ENCODE measurements at regions not wholly inside any gene's neighbourhood (a gene's known extent, or its start where the extent isn't known, plus 50 kb on each side); places are given as distances from the start of the nearest gene placed in this dataset.

DNA sequence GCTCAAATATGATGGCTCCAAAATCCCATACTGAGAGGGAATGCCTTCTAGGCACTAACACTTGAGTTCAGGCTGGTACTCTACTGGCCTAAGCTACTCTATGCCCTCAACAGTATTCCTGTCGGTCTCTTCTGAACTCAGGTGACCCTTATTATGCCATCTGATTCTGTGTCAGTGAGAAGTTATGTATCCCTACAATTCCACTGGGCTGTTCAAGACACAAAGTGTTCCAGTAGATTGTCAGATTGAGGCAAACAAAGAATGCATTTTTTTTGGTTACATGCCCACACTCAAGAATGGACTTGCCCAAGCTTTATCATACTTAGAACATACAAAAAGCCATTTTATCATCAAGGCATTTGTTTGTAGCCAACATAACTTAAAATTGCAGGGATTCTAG lies 553.8 kb upstream of the PRMT6 start:
- H3K9me3 ChIP-seq: no peaks in the 10 kb centered on the region
- no peak for ATAC-seq

DNA sequence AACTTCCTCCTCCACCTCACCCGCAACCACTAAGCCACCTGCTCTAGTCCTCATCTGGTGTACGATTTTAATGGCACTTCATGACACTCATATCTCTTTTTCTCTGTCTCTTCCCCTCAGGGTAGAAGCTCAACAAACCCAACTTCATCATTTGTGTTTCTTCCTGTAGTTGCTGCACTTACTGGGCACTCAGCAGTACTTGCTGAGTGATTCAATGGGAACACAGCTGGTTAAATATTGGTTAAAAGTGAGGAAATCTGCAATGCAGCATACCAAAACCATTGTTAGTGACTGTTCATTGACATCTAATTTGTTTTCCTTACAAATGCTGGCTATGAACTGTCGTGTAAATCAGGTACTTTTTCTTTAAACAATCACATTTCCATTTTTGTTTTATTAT lies 541.1 kb upstream of the PRMT6 start:
- Histone ChIP-seq H3K9me3 (no peaks in the 10 kb centered on the region), H3K27ac (no peak overlapping the region), H3K36me3 (no peaks in the 10 kb centered on the region), H3K4me3 (no peak overlapping the region), H3K27me3 (no peaks in the 10 kb centered on the region), H3K4me1 (no peaks in the 10 kb centered on the region)
- TF ChIP-seq, protein P1, sequence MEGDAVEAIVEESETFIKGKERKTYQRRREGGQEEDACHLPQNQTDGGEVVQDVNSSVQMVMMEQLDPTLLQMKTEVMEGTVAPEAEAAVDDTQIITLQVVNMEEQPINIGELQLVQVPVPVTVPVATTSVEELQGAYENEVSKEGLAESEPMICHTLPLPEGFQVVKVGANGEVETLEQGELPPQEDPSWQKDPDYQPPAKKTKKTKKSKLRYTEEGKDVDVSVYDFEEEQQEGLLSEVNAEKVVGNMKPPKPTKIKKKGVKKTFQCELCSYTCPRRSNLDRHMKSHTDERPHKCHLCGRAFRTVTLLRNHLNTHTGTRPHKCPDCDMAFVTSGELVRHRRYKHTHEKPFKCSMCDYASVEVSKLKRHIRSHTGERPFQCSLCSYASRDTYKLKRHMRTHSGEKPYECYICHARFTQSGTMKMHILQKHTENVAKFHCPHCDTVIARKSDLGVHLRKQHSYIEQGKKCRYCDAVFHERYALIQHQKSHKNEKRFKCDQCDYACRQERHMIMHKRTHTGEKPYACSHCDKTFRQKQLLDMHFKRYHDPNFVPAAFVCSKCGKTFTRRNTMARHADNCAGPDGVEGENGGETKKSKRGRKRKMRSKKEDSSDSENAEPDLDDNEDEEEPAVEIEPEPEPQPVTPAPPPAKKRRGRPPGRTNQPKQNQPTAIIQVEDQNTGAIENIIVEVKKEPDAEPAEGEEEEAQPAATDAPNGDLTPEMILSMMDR (IDR thresholded peaks at IDR 0.05): no peak
- no peak for ATAC-seq
- no peak for DNase-seq
- intact Hi-C loops (cut with DNase I): no loop called here

More for the DNA sequence above, 553.8 kb upstream of the PRMT6 start:
- no peaks in the 10 kb centered on the region for H3K27me3 ChIP-seq
- no peaks in the 10 kb centered on the region for H3K36me3 ChIP-seq
- intact Hi-C loops (cut with DNase I): no loop called here
- no peak for DNase-seq
- no peaks in the 10 kb centered on the region for H3K4me1 ChIP-seq
- TF ChIP-seq, protein P1 (IDR thresholded peaks at IDR 0.05): no peak
- H3K27ac ChIP-seq: no peak overlapping the region
- H3K4me3 ChIP-seq: no peak overlapping the region

GRCh38 chr1:106517224-106517623 lies 539.2 kb upstream of the PRMT6 start:
- Histone ChIP-seq H3K9me3 (no peaks in the 10 kb centered on the region), H3K27me3 (no peaks in the 10 kb centered on the region), H3K36me3 (no peaks in the 10 kb centered on the region), H3K27ac (no peak overlapping the region), H3K4me1 (no peaks in the 10 kb centered on the region), H3K4me3 (no peak overlapping the region)
- intact Hi-C loops (cut with DNase I): no loop called here
- TF ChIP-seq, protein P1 (IDR thresholded peaks at IDR 0.05): no peak
- ATAC-seq: no peak
- DNase-seq: no peak

DNA sequence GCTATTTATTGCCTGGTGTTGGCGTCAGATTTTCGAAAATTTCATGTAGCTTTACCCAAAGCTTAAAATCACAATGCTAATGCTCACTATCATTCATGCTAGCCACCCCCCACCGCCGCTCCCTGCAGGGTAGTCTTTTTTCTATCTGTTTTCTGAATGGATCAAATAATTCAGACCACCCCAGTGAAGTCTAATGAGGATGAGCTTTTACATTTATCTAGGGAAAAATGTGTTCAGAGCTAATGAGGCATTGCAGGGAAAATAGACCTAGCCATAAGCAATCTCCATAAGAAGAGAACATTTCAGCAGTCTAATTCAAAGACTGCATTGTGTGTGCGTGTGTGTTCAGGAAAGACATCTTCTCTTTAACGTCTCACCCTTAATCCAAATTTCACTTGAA lies 533.0 kb upstream of the PRMT6 start:
- H3K27me3 ChIP-seq: no peaks in the 10 kb centered on the region
- H3K4me1 ChIP-seq: no peaks in the 10 kb centered on the region
- DNase-seq (no peak), ATAC-seq (no peak)
- no peaks in the 10 kb centered on the region for H3K36me3 ChIP-seq
- H3K4me3 ChIP-seq: no peak overlapping the region
- no peaks in the 10 kb centered on the region for H3K9me3 ChIP-seq
- intact Hi-C loops (cut with DNase I): no loop called here
- H3K27ac ChIP-seq: no peak overlapping the region
- TF ChIP-seq, protein P1 (IDR thresholded peaks at IDR 0.05): no peak

- intact Hi-C loops (cut with DNase I): no loop called here
- no peak overlapping the region for H3K4me3 ChIP-seq
- no peaks in the 10 kb centered on the region for H3K36me3 ChIP-seq
- DNase-seq (no peak), ATAC-seq (no peak)
- H3K9me3 ChIP-seq: no peaks in the 10 kb centered on the region
- TF ChIP-seq, protein P1 (IDR thresholded peaks at IDR 0.05): no peak
- H3K27ac ChIP-seq: no peak overlapping the region
- H3K4me1 ChIP-seq: no peaks in the 10 kb centered on the region
- H3K27me3 ChIP-seq: no peaks in the 10 kb centered on the region
These were observed 531.8 kb upstream of the PRMT6 start for GRCh38 chr1:106524631-106525030.

- TF ChIP-seq, protein P1 (IDR thresholded peaks at IDR 0.05): no peak
- Histone ChIP-seq H3K27me3 (no peaks in the 10 kb centered on the region), H3K4me3 (no peak overlapping the region), H3K27ac (no peak overlapping the region), H3K4me1 (no peaks in the 10 kb centered on the region), H3K36me3 (no peaks in the 10 kb centered on the region), H3K9me3 (no peaks in the 10 kb centered on the region)
- intact Hi-C loops (cut with DNase I): no loop called here
- DNase-seq (no peak), ATAC-seq (no peak)
These were observed 529.8 kb upstream of the PRMT6 start for GRCh38 chr1:106526650-106527049.

Measured in upper lobe of right lung (tissue), 1 donor.